GM12892 (cell line): ENCODE measurements at regions not wholly inside any gene's neighbourhood (a gene's known extent, or its start where the extent isn't known, plus 50 kb on each side); places are given as distances from the start of the nearest gene placed in this dataset.

Source experiments
- POLR2A ChIP-seq: IDR thresholded peaks from 2 replicates; pipeline ENCODE4 v1.6.1; 2011; ENCODE audit warnings: low read depth, low read length, control low read depth
- POLR2AphosphoS5 ChIP-seq: IDR thresholded peaks from 2 replicates; pipeline ENCODE4 v1.6.1; 2011; ENCODE audit warnings: low read depth, low read length, control low read depth

GRCh38 chr6:66054967-66055366 lies 347.9 kb upstream of the EYS start:
- TF ChIP-seq POLR2A (no peak), POLR2AphosphoS5 (no peak)
